ENCODE measurements at regions not wholly inside any gene's neighbourhood (a gene's known extent, or its start where the extent isn't known, plus 50 kb on each side); places are given as distances from the start of the nearest gene placed in this dataset.
"Not testable (repeated sequence)": the region's sequence is repeated elsewhere in the genome, so short reads cannot be mapped to it uniquely, and the experiment has no call there.

DNA sequence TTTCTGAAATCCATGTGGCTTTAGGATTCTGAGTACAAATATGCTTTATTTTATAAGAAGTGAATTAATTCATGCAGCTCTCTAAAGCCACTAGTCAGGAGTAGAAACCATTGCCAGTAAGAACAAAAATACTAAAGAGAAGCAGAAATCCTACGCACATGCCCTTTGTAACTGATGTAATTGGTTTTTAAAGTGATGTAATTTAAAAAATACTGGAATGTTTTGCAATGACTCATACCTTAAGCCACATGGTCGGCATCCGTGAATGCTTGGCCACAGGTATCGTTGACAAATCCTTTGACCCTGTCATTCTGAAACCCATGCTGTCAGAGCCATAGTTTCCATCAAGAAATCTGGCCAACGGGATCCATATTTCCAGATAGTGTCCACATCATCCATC, 213.3 kb downstream of the ACKR3 start:
- no peak for DNase-seq (ENCODE audit: low spot score)
- TF ChIP-seq, protein P1, sequence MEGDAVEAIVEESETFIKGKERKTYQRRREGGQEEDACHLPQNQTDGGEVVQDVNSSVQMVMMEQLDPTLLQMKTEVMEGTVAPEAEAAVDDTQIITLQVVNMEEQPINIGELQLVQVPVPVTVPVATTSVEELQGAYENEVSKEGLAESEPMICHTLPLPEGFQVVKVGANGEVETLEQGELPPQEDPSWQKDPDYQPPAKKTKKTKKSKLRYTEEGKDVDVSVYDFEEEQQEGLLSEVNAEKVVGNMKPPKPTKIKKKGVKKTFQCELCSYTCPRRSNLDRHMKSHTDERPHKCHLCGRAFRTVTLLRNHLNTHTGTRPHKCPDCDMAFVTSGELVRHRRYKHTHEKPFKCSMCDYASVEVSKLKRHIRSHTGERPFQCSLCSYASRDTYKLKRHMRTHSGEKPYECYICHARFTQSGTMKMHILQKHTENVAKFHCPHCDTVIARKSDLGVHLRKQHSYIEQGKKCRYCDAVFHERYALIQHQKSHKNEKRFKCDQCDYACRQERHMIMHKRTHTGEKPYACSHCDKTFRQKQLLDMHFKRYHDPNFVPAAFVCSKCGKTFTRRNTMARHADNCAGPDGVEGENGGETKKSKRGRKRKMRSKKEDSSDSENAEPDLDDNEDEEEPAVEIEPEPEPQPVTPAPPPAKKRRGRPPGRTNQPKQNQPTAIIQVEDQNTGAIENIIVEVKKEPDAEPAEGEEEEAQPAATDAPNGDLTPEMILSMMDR (IDR thresholded peaks at IDR 0.05) = no peak
- no peak for ATAC-seq (ENCODE audit: low FRiP score)

DNA sequence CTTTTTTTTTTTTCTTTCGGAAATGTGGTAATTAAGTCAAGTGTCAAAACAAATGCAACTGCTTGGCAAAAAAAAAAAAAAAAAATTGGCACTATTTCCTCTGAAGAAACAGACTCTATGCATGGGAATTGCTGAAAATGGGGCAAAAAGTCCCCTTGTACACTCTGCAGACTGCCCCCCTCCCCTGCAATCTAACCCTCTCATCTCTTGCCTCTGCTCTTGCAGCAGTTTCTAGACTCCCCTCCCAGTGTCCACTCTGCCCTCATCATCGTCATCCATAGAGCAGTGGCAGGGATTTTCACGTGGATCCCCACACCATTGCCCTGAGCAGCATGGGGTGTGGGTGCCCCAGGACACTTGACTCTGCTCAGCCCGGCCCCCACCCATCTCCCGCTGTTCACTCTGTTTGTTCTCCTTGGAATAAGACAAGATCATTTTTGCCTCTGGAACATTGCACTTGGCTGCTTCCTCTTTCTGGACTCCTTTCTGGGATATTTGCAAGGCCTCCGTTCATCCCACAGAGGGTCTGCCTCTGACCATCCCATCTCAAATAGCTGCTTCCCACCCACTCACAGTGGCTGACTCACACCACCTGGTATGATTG, 213.9 kb downstream of the ACKR3 start:
- TF ChIP-seq, protein P1 (IDR thresholded peaks at IDR 0.05) = no peak
- ATAC-seq (ENCODE audit: low FRiP score) (no peak), DNase-seq (ENCODE audit: low spot score) (no peak)

DNA sequence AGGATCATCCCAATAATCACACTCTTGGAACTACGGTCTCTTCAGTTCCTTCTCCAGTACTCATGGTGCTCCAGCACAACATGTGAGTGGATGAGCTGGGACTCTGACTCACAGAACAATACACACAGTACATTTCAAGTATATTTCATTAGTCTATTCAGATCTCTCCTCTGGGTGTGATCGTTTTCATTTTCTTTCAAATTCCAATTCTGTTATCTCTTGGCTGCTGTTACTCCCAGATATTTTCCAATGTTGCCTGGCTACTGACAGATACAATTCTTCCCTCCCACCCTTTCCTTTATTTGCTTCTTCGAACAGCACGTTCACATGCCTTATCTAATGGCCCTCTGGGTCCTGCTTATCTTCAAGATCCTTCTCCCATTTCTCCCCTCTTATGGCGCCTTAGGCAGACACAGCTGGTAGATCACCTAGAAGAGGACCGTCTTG, 216.0 kb downstream of the ACKR3 start:
- TF ChIP-seq, protein P1 (IDR thresholded peaks at IDR 0.05) = no peak
- peak; percentile 87 for ATAC-seq (ENCODE audit: low FRiP score)
- DNase-seq (ENCODE audit: low spot score) = no peak

- TF ChIP-seq, protein P1 (IDR thresholded peaks at IDR 0.05) = no peak
- no peak for ATAC-seq (ENCODE audit: low FRiP score)
- no peak for DNase-seq (ENCODE audit: low spot score)
These were observed 217.1 kb downstream of the ACKR3 start for GRCh38 chr2:236786751-236787150.

DNA sequence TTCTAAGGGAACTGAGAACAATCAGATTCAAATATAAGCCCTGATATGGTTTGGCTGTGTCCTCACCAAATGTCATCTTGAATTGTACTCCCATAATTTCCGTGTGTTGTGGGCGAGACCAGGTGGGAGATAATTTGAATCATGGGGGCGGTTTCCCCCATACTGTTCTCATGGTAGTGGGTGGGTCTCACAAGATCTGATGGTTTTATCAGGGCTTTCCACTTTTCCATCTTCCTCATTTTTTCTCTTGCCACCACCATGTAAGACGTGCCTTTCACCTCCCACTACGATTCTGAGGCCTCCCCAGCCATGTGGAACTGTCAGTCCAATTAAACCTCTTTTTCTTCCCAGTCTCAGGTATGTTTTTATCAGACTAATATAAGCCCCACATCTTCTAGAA, 217.8 kb downstream of the ACKR3 start:
- not testable (repeated sequence) for DNase-seq (ENCODE audit: low spot score); ATAC-seq (ENCODE audit: low FRiP score)

DNA sequence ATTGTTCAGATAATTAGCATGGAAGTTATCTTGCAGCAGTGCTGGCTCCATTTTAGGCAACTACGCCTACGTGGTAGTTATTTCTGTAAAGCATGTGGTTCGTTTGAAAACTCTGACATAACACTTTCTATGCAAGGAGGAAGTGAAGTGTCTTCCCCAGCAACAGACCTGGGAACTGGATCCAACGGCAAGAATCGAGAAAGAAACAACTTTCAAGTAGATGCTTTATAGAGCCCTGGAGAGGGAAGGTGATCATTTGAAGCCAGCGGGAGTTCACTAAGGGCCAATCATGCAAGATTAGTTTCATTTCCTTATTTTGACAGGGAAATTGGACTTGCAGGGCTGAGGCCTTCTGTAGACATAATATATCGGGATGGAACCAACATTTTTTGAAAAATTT, 218.3 kb downstream of the ACKR3 start:
- TF ChIP-seq, protein P1 (IDR thresholded peaks at IDR 0.05) = no peak
- DNase-seq (ENCODE audit: low spot score) (no peak), ATAC-seq (ENCODE audit: low FRiP score) (peak; percentile 11)

- ATAC-seq (ENCODE audit: low FRiP score) = no peak
- DNase-seq (ENCODE audit: low spot score) = no peak
- TF ChIP-seq, protein P1 (IDR thresholded peaks at IDR 0.05) = no peak
These were observed 221.3 kb downstream of the ACKR3 start for GRCh38 chr2:236790963-236791362.
